DMS114 treated with DMSO at 0.1 percent for 48 hours (cell line): ENCODE measurements at regions not wholly inside any gene's neighbourhood (a gene's known extent, or its start where the extent isn't known, plus 50 kb on each side); places are given as distances from the start of the nearest gene placed in this dataset.

Experiments used
- DNase-seq: peaks from one replicate; lab custom pipeline; 2025; ENCODE audit not compliant: unreplicated experiment; lab: John Stamatoyannopoulos, UW

DNA sequence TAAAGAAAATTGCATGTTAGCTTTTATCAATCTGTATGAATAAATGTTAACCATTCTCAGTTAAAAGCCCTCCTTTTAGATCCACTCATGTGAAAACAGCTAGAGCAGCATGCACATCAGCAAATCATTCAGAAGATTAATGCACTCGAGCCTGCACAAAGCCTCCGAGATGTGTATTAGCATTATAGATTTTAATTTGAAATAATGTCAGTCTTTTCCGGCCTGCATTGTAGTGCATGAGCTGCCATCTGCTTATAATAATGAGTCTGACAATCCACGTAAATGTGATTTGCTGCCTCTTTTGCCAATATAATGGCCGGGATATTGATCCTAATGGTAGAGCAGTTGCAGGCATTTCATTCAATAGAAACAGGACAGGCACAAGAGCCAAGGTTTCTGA is 585.1 kb downstream of the IRX1 start:
- DNase-seq, result no peak

DNA sequence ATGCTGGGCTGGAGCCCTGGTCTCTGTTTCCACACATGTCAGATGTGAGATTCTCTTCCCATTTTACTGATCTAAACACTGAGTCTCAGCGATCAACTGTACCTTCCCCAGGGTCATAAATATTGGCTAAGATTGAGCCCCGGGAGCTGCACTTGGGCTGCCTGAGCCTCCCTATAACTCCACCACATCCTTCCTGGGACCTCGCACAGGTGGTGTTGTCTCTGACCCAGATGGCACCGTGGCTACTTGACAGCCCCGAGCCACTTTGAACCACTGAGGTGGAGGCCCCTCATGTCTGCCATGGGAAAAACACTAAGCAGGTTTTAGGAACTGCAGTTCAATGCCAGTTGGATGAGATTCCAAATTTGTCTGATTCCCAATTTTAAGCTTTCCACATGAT is 586.5 kb downstream of the IRX1 start:
- no peak for DNase-seq

DNA sequence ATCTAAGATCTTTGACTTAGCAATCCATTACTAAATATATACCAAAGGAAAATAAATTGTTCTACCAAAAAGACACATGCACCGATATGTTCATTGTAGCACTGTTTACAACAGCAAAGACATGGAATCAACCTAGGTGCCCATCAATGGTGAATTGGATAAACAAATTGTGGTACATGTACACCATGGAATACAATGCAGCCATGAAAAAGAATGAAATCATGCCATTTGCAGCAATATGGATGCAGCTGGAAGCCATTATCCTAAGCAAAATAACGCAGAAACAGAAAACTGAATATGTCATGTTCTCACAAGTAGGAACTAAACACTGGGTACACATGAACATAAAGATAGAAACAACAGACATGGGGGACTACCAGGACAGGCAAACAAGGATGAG is 589.5 kb downstream of the IRX1 start:
- no peak for DNase-seq

DNA sequence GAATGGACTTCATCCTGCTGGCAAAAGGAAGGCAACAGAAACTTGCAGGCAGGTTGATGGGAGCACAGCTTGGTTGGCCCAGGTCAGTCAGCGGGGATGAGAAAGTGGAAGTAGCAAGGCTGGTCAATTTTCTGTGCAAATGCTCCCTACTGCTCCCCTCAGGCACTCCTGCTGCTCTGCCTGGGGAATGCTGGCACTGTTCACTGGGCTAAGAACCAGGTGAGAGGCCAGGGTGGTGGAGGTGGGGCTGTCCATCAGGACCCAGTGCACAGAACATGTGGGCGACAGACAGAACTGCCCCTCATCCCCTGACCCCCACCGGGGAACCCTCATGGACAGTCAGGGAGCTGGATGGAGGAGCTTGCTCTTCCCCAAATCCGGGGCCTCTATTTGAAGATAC is 593.1 kb downstream of the IRX1 start:
- DNase-seq, result no peak

DNA sequence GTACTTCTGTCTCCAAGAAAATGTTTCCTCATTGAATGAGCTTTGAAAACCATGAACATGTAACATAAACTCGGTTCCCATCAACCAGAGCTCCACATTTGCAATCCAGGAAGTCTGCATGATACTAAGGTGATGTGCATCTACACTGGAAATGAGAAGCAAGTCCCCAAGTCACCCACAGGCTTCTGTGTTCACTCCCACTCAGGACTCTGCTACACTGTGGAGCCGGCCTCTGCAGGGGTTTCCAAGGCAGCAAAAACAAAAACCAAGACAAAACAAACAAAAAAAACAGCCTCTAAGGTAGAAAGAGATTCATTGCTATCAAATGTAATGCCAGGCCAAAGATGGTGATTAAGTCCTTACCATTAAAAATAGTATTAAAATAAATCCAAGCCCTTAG is 593.7 kb downstream of the IRX1 start:
- DNase-seq, result no peak

DNA sequence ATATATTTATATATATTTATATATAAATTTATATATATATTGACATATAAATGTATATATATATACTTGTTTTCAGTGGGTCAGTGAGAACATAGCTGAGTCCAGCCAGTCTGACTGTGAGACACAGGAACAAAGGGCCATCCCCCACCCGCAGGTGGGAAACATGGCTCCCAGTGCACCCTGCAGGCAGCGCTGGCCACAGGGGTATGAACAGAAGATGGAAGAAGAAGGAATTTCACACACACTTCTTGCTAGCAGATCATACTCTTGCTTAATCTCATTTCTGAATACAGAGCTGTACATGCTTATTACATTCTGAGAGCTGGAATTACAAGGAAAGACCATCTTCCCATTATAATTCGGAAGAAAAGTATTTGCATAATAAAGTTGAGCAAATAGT is 595.4 kb downstream of the IRX1 start:
- no peak for DNase-seq

DNA sequence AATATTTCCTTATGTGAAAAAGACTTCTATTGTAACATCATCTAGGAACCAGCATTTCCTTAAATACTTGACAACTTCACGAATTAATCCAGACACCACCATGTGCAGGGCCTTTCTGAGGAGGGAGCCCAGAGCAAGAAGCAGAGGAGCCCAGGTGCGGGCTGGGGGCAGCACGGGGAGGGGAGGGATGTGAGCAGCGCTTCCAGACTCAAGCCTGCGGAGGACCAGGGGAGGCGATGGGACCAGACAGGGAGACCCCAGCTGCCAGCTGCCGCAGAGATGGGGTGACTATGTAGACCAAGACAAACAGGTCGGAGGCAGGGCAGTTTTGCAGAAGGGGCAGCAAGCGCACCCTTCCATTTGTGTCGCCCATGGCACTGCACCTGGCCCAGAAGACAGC is 596.1 kb downstream of the IRX1 start:
- DNase-seq, result no peak

DNA sequence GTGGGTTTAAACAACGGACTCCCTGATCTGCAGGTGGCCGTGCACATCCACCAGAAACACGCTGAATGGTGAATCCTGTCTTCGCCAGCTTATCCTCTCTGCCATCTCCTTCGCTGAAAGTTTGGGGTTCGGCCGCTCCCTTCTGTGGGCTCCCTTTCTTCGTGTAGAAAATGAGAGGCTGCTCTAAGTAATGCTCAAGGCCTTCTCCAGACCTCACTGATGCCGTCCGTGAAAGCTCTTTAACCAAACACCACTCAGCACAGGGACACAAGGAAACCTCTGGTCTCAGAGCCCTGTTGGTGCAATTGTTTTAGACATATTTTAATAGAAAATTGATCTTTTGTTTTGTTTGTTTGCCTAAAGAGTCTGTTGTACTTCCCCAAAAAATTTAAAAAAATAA is 596.5 kb downstream of the IRX1 start:
- no peak for DNase-seq

DNA sequence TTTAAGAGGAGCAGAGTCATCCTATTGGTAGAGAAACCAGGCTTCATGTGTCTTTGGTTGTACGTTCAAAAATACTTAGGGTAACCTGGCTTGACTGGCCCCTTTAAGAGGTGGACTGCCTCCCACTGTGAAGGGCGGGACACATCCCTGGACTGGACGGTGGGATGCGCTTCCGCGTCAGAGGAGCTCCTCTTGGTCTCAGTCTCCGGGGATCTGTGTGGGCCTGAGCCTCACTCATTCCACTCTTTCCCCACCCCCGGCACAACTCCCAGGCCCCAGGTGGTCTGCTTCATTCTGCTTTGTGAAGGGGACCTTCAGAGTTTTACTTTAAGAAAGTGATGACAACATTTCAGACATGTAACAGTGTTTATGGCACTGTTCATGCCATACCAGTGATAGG is 601.1 kb downstream of the IRX1 start:
- no peak for DNase-seq

DNA sequence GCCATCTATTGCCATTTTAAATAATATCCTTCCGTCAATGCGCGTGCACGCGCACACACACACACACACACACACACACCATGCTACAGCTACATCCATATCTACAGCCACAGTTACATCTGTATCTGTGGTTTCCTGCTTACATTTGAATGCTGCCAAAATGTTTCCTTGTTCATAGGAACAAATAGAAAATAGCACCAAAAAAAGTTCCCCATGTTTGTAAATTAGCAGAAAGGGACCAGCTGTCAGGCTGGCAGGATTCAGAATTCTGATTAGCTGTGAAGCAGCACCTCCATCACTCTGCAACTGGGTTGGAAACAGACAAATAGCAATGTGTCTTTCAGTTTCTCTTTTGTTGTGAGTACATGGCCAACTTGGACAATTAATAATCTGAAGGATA is 601.5 kb downstream of the IRX1 start:
- DNase-seq, result no peak

DNA sequence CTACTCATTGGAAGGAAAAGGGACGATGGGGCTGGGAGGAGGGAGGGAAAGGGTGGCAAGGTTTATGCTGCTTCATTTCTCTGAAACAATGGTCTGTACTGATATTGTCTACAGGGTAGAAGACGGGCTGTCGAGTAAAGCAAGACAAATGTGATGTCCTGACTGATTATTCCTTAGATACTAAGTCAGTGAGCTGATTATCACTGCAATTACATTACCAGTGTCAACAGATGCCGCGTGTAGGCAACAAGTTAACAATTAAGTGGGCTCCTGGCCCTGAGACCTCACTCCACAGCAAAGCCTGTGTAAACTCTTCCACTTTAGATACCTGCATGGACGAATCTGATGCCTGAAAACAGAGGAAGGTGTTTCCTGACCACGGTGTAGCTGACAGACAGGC is 602.8 kb downstream of the IRX1 start:
- DNase-seq, result no peak

DNA sequence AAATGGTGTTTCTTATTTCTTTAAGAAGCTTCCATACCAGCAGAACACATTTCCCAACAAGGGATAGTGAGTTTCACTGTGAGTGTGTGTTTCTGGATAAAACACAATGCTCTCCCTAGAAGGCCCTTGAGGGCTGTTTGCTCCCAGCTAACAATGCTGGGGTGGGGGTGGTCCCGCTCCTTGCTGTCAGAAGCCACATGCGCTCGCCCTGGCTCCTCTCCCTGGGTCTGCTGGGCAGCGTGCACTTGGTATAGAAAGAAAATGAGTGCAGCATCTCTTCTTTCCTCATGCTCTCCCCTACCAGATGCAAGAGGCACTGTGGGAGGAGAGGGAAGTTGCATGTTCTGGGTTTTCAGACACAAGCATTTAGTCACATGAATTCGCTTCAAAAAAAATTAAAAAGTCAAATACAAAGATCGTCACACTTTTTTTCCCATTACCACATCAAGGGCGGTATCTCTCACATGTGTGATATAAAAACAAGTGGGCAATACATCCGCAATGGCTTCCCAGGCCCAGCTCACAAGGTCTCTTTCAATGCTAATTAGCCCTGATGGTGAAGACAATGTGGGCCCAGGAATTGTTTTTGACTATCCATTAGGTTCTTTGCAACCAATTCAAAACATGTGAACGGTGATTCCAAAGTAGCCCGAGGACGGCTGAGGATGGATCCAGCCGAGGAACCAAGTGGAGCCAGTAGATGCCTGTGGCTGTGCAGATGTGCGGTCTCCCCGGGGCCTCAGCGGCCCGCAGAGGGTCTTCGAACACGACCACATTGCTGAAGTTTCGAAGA is 603.6 kb downstream of the IRX1 start:
- no peak for DNase-seq

DNA sequence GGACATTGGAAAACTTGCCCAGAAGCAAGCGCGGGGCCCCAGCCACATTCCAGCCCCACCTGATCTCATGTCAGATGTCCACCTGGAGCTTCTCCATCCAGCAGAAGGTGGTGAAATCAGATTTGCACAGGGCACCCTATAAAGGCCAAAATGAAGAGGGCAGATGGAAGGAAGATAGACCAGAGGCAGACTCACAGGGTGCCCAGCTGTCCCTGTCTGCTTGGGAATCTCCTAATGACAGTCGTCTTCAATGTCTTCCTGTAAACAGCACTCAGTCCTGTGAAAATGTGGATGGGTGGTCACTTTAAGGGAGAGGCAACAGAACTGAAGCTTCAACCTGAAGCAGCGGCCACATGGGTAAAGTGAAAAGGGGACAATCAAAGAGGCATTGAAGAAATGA is 607.5 kb downstream of the IRX1 start:
- no peak for DNase-seq

DNA sequence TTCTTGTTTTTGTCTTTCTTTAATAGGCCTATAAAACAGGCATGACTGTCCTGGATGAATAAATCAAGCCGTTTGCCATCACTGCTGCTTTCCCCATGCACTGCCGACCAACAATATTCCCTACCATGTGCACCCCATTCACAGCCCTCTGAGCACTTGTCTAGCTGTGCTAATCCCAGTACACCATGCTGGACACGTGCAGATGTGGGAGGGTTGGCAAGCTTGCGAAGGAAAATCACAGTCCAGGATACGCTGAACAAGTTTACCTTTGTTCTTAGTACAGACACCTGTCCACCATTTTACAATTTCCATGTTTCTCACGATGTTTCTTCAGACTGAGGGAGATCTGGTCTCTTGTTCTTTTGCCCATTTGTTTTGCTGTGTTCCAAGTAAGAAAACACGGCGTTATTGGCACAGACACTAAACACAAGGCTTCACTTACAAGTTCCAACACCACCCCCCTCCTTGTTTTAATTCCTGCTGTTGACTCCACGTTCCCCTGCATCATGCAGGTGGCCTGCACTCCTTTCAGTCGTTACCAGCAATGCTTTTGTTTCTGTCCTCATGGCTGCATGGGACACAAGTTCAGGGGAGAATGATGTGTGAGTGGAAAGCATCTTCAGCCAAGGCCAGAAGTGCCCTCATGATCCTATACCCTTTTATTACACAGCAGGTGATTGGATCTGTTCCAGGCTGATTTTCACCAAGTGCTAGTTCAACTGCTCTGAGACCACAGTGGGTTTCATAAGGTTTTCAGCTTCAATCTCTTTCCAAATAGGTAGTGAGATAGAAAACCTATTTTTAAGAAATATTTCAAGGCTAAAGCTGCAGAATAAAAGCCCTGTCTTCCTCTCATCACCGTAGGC is 608.9 kb downstream of the IRX1 start:
- DNase-seq, result no peak

DNA sequence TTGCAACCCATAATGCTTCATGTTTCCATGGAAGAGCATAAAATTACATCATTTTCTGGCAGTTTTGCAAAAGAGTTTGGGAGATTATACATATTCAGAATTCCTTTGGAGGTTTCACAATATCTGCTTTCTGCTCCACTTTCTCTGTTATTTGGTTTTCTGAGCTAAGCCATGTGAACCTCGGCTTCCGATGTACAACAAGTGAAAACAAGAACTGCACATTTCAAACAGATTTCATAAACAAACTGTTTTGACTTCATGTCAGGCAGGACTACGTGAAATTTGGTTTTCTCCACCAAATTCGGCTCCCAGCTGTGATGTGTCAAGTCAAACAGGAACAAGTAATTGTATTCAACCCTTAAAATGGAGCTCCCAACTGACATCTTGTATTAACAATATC is 609.8 kb downstream of the IRX1 start:
- no peak for DNase-seq

DNA sequence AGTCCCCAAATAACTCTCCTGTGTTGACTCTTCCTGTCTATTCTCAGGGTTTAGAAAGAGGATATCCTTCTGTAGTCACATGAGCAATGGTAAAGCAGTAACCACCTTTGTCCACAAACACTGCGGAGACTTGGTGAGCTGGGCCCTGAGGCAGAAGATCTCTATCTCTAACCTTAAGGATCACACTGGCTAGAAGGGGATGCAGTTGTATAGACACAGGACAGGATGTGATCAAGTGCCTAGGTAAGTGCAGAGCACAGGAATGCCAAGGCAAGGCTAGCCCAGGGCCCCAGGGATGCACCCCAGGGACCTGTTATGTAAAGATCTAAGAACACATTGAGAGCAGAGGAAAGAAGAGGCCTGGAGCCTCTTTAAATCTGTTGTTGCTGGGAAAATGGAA is 610.5 kb downstream of the IRX1 start:
- DNase-seq, result no peak

DNA sequence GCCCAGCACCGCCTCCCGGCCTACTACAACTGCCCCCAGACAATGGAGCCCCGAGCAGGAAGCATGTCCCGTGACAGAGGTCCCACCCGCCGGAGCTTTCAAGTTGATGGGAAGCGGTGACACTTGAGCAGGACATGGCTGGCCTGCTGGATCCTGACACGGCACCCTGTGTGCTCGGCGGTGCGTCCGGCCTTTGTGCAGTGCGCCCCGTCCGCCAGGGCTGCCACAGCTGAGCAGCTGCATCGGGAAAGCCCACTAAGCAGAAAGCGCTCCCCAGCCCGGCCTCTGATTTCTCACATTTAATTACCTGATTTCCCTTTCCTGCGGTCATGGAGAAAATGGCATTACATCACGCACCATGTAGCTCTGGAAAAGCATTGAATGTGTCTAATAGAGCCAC is 611.9 kb downstream of the IRX1 start:
- DNase-seq, result no peak

DNA sequence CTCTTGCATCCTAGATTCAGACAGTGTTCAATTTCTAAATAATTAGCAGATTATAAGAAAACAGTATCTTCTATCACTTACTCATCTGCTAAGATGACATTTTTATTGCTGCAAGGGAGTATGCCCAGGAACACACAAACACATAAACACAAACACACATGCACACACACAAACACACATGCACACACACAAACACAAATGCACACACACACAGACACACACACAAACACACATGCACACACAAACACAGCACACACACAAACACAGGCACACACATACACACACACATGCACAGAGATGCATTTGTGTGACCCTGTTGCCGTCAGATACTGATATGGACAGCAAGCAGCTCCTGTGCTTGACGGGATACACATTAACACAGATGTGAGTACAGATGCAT is 612.9 kb downstream of the IRX1 start:
- DNase-seq, result no peak

DNA sequence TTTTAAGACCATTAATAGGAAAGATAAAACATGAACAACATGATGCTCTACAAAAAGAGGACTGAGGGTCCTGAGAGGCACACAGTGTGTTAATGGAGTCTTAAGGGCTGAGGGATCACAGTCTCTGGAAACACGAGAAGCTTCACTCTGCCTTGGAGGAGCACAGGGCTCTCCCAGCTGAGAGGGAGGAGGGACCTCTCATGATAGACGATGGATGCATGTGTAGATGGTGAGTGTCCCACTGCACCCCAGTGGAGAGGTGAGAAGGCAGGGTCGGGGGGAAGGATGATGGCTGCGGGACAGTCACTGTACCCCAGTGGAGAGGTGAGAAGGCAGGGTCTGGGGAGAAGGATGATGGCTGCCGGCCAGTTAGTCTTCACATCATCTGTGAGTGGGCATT is 613.4 kb downstream of the IRX1 start:
- DNase-seq, result no peak

DNA sequence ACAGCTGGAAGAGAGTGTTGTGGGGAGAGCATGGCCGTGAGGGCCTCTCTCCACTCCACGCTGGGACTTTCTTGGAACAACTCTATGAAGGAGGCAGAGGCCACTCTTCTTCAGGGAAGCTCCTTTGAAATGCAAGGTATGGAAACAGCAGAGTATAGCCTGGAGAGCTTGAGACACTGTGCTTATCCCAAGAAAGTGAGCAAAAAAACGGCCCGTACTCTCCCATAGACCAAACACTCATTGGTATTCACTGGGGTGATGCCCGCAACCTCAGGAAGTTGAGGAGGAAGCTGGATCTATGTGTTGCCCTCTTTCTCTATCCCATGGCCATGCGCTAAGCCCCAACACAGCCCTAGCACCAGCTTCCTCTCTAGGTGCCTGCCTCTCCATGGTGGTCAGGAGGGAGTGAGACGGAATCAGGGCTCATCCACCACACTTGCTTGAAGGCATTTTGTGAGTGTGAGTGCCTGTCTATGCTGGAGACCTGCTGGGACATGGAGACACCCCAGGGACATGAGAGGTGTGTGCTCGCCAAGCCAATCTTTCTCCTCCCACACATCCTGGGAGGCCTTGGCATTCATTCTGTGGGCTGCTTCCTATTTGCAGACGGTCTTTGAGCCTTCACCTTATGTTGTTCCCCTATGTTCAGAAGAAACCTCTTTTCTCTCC is 616.6 kb downstream of the IRX1 start:
- no peak for DNase-seq

DNA sequence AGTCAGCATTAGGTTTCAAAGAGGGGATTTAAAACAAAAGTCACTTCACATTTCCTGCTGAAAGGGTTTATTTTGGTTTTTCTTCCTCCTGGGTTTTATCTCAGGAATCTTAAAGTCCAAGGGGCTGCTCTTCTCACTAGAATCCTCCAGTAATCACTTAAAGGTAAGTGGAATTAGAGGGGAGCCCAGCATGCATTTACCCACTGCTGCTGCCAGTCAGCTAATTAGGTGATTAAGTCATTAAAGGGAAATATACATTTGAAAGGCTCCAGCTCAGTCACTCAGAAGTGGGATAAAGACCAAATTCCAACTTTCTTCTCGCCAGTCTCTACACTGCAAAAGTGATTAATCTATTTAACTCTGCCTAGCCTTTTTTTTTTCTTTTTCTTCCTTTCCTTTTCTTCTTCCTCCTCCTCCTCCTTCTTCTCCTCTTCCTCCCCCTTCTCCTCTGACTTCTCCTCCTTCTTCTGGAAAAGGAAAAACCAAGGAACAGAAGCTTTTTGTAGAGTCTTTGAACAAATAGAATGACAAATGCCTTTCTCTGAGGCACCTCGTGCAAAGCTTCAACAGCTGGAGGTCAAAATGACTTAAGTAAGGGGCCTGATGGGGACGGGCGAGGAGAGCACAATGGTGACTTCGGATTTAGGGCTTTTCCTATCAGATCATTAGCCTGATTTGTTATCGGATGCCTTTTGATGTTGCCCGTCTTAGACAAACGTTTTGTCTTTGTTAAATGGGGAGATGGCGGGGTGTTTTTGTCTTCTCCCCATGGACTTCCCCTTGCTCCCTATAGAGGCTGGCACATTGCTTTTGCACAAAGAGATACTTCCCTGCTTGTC is 617.6 kb downstream of the IRX1 start:
- DNase-seq, result no peak
